ENCODE measurements at regions not wholly inside any gene's neighbourhood (a gene's known extent, or its start where the extent isn't known, plus 50 kb on each side); places are given as distances from the start of the nearest gene placed in this dataset.

GRCh38 chr9:13904746-13905145 is 409.2 kb downstream of the NFIB start:
- H3K27ac Mint-ChIP-seq = no peak overlapping the region
- no peaks in the 10 kb centered on the region for H3K36me3 ChIP-seq (ENCODE audit: control insufficient read depth, insufficient read depth, low read length)
- H3K27me3 ChIP-seq (ENCODE audit: control insufficient read depth, insufficient read depth, low read length, poor library complexity, severe bottlenecking) = no peaks in the 10 kb centered on the region
- H3K9me3 Mint-ChIP-seq = peaks cover 15% of the 10 kb centered on the region
- H3K4me1 Mint-ChIP-seq = peaks cover 4% of the 10 kb centered on the region
- no peaks in the 10 kb centered on the region for H3K4me1 ChIP-seq (ENCODE audit: control insufficient read depth, insufficient read depth, low read length)
- no peaks in the 10 kb centered on the region for H3K27me3 Mint-ChIP-seq (ENCODE audit: insufficient read depth)
- H3K9me3 ChIP-seq (ENCODE audit: control insufficient read depth, low read length) = peaks cover 10% of the 10 kb centered on the region
- no peaks in the 10 kb centered on the region for H3K36me3 Mint-ChIP-seq (ENCODE audit: low read depth)
- DNase-seq = no peak
- no peak overlapping the region for H3K4me3 ChIP-seq (ENCODE audit: low read length)
- no peak overlapping the region for H3K9ac ChIP-seq (ENCODE audit: extremely low read depth, low read length, poor library complexity, severe bottlenecking)
- H3K27ac ChIP-seq (ENCODE audit: low read depth, low read length) = no peak overlapping the region
- TF ChIP-seq, protein P1, sequence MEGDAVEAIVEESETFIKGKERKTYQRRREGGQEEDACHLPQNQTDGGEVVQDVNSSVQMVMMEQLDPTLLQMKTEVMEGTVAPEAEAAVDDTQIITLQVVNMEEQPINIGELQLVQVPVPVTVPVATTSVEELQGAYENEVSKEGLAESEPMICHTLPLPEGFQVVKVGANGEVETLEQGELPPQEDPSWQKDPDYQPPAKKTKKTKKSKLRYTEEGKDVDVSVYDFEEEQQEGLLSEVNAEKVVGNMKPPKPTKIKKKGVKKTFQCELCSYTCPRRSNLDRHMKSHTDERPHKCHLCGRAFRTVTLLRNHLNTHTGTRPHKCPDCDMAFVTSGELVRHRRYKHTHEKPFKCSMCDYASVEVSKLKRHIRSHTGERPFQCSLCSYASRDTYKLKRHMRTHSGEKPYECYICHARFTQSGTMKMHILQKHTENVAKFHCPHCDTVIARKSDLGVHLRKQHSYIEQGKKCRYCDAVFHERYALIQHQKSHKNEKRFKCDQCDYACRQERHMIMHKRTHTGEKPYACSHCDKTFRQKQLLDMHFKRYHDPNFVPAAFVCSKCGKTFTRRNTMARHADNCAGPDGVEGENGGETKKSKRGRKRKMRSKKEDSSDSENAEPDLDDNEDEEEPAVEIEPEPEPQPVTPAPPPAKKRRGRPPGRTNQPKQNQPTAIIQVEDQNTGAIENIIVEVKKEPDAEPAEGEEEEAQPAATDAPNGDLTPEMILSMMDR (conservative IDR thresholded peaks at IDR 0.05) = no peak
- no peak overlapping the region for H3K4me3 Mint-ChIP-seq

DNA sequence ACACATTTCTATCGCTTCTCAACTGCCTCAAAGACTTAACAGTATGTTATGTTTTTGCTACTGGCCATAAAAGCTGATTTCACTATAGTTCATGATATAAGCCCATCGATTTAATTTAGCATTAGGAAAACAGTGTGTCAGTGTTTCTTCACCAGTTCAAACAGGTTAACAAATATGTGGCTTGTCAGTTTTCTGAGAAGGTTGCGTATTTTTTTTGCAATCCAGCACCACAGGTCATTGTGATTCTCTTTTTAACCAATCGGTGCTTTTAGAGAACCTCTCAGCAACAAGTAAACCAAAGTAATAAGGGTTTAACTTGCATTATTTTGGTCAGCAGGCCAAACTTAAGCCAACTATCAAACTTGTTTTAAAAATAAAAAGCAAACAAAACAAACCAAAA is 409.6 kb downstream of the NFIB start:
- TF ChIP-seq, protein P1 (conservative IDR thresholded peaks at IDR 0.05) = no peak
- peaks cover 15% of the 10 kb centered on the region for H3K9me3 Mint-ChIP-seq
- no peak overlapping the region for H3K4me3 Mint-ChIP-seq
- no peaks in the 10 kb centered on the region for H3K36me3 Mint-ChIP-seq (ENCODE audit: low read depth)
- Histone ChIP-seq H3K36me3 (ENCODE audit: control insufficient read depth, insufficient read depth, low read length) (no peaks in the 10 kb centered on the region), H3K4me3 (ENCODE audit: low read length) (no peak overlapping the region), H3K27ac (ENCODE audit: low read depth, low read length) (no peak overlapping the region), H3K27me3 (ENCODE audit: control insufficient read depth, insufficient read depth, low read length, poor library complexity, severe bottlenecking) (no peaks in the 10 kb centered on the region), H3K9ac (ENCODE audit: extremely low read depth, low read length, poor library complexity, severe bottlenecking) (no peak overlapping the region), H3K9me3 (ENCODE audit: control insufficient read depth, low read length) (peaks cover 10% of the 10 kb centered on the region), H3K4me1 (ENCODE audit: control insufficient read depth, insufficient read depth, low read length) (no peaks in the 10 kb centered on the region)
- no peak overlapping the region for H3K27ac Mint-ChIP-seq
- peaks cover 6% of the 10 kb centered on the region for H3K4me1 Mint-ChIP-seq
- no peak for DNase-seq
- WGBS, 2 experiments (ENCODE audit: insufficient coverage in 1 of 2, insufficient read length in 1 of 2) = 91 to 100% methylated on average over 4 of the region's 4 CpGs
- no peaks in the 10 kb centered on the region for H3K27me3 Mint-ChIP-seq (ENCODE audit: insufficient read depth)

DNA sequence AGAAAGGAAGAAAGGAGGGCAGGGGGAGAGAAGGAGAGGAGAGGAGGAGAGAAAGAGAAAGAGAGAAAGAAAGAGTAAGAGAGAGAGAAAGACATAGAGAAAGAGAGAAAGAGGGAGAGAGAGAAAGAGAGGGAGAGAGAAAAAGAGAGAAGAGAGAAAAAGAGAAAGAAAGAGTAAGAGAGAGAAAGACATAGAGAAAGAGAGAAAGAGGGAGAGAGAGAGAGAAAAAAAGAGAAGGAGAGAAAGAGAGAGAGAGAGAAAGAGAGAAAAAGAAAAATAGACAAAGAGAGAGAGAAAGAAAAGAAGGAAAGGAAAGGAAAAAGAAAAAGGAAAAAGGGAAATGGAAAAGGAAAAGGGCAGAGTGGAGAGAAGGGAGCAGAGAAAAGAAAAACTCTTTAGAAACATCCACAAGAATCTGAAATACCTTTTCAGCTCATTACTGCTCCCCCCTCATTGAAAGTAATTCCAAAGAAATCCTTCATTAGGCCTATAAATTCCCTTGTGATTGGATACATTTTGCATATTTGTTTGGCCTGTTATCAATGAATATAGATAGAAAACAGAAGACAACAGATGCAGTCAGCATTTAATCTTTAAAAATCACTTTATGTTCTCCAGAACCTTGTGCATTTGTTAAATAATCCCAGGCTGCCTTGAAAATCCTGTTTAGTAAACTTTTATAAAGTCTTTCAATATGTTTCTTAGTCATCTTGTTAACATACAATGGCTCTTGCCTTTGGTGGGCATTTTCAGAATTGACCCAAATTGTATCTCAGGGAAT is 411.5 kb downstream of the NFIB start:
- peaks cover 6% of the 10 kb centered on the region for H3K4me1 Mint-ChIP-seq
- H3K4me3 Mint-ChIP-seq = no peak overlapping the region
- H3K9me3 Mint-ChIP-seq = peaks cover 13% of the 10 kb centered on the region
- H3K27me3 Mint-ChIP-seq (ENCODE audit: insufficient read depth) = no peaks in the 10 kb centered on the region
- Histone ChIP-seq H3K36me3 (ENCODE audit: control insufficient read depth, insufficient read depth, low read length) (no peaks in the 10 kb centered on the region), H3K27me3 (ENCODE audit: control insufficient read depth, insufficient read depth, low read length, poor library complexity, severe bottlenecking) (no peaks in the 10 kb centered on the region), H3K9me3 (ENCODE audit: control insufficient read depth, low read length) (peaks cover 10% of the 10 kb centered on the region), H3K4me1 (ENCODE audit: control insufficient read depth, insufficient read depth, low read length) (no peaks in the 10 kb centered on the region), H3K9ac (ENCODE audit: extremely low read depth, low read length, poor library complexity, severe bottlenecking) (no peak overlapping the region), H3K27ac (ENCODE audit: low read depth, low read length) (no peak overlapping the region), H3K4me3 (ENCODE audit: low read length) (no peak overlapping the region)
- no peak overlapping the region for H3K27ac Mint-ChIP-seq
- no peaks in the 10 kb centered on the region for H3K36me3 Mint-ChIP-seq (ENCODE audit: low read depth)
- TF ChIP-seq, protein P1 (conservative IDR thresholded peaks at IDR 0.05) = no peak
- DNase-seq = no peak
